ENCODE measurements at regions not wholly inside any gene's neighbourhood (a gene's known extent, or its start where the extent isn't known, plus 50 kb on each side); places are given as distances from the start of the nearest gene placed in this dataset.

DNA sequence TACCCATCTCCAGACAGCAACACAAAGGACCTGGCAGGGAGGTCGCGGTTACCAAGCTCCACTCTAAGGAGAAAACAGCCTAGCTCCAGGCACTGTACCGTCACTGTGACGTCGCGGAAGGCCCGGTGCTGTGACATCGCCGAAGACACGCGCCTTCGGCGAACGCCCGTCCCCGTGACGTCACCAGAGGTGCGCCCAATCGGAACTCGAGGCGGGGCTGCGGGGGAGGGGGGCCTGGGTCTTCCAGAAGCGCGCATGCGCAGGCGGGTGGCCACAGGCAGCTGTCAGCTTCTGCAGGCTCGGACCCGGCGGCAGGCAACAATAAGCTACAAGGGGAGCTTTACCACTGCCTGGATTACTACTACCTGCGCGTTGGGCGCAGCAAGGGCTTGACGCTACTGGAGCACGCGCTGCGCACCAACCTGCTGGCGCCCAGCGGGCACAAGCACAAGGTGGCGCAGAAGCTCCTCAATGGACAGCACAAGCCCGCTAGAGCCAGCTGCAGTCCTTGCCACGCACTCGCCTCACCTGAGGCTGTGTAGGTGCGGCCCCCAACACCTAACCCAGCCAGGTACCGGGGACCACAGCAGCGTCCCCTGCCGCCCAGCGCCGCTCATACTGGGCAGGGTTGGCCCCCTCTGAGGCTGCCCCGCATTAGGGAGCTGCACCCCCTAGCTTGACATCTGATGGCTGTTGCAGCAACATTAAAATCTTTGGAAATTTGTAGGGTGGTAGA lies 208.4 kb downstream of the TPST1 start:
- H3K27ac ChIP-seq (ENCODE audit: low read depth in 1 of 2, low read length in 1 of 2): peak overlapping the region; percentile 0 to 50
- H3K4me1 ChIP-seq (ENCODE audit: control insufficient read depth in 2 of 2, insufficient read depth in 2 of 2, low read length in 2 of 2): peaks cover 0 to 14% of the 10 kb centered on the region in 2 donors
- peak; percentile 43 to 88 (median 80) for DNase-seq (ENCODE audit: low read depth in 6 of 9, low spot score in 9 of 9)
- WGBS: 7% methylated on average over 49 of the region's 49 CpGs
- no peaks in the 10 kb centered on the region for H3K36me3 ChIP-seq (ENCODE audit: control insufficient read depth in 2 of 2, insufficient read depth in 2 of 2, low read length in 1 of 2)
- H3K27me3 ChIP-seq (ENCODE audit: control insufficient read depth in 2 of 2, insufficient read depth in 1 of 2, low read length in 1 of 2): no peaks in the 10 kb centered on the region
- peaks cover 0 to 5% of the 10 kb centered on the region in 2 donors for H3K9me3 ChIP-seq (ENCODE audit: control insufficient read depth in 2 of 2, insufficient read depth in 1 of 2, low read length in 1 of 2)
- H3K4me3 ChIP-seq (ENCODE audit: low read length in 2 of 2): peak overlapping the region; percentile 43 to 55

DNA sequence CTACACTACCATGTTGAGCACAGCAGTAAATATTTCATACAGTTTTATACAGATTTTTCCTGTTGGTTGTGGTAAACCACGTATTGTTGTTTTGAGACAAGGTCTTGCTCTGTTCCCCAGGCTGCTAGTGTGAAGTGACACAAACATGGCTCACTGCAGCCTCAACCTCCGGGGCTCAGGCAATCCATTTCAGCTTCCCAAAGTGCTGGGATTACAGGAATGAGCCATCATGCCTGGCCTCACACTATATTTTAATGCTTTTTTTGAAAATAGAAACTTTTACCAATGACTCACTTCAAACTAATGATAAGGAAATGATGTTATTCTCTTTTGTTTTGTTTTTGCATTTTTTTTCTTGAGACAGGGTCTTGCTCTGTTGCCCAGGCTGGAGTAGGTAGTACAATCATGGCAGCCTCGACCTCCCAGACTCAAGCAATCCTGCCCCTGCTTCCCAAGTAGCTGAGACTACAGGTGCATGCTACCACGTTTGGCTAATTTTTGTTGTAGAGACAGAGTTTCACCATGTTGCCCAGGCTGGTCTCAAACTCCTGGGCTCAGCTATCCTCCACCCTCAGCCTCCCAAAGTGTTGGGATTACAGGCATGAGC lies 210.6 kb downstream of the TPST1 start:
- WGBS: 79% methylated on average over 4 of the region's 4 CpGs
- H3K27ac ChIP-seq (ENCODE audit: low read depth in 1 of 2, low read length in 1 of 2): no peak overlapping the region
- H3K36me3 ChIP-seq (ENCODE audit: control insufficient read depth in 2 of 2, insufficient read depth in 2 of 2, low read length in 1 of 2): no peaks in the 10 kb centered on the region
- peaks cover 0 to 5% of the 10 kb centered on the region in 2 donors for H3K9me3 ChIP-seq (ENCODE audit: control insufficient read depth in 2 of 2, insufficient read depth in 1 of 2, low read length in 1 of 2)
- no peak for DNase-seq (ENCODE audit: low read depth in 6 of 9, low spot score in 9 of 9)
- H3K4me3 ChIP-seq (ENCODE audit: low read length in 2 of 2): no peak overlapping the region
- H3K27me3 ChIP-seq (ENCODE audit: control insufficient read depth in 2 of 2, insufficient read depth in 1 of 2, low read length in 1 of 2): no peaks in the 10 kb centered on the region
- H3K4me1 ChIP-seq (ENCODE audit: control insufficient read depth in 2 of 2, insufficient read depth in 2 of 2, low read length in 2 of 2): peaks cover 0 to 14% of the 10 kb centered on the region in 2 donors

DNA sequence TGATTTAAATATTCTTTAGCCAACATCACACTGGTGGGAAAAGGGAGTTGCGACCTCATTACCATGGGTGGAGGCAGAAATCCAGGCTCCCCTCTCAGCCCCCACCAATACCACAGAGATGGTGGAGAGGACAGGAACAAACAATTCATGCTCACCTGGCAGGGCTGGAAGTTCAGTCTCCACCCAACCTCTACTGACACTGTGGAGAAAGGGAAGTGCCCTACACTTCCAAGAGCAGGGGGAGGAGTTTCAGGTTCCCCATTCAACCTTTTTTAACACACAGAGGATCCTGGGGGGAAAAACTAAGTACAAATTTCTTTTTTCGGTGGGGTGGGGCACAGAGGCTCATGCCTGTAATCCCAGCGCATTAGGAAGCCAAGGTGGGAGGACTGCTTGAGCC lies 210.1 kb upstream of the KCTD7 start:
- H3K27me3 ChIP-seq (ENCODE audit: control insufficient read depth in 2 of 2, insufficient read depth in 1 of 2, low read length in 1 of 2): no peaks in the 10 kb centered on the region
- H3K27ac ChIP-seq (ENCODE audit: low read depth in 1 of 2, low read length in 1 of 2): no peak overlapping the region
- no peak overlapping the region for H3K4me3 ChIP-seq (ENCODE audit: low read length in 2 of 2)
- WGBS: 96% methylated on average over 3 of the region's 3 CpGs
- peaks cover 0 to 10% of the 10 kb centered on the region in 2 donors for H3K4me1 ChIP-seq (ENCODE audit: control insufficient read depth in 2 of 2, insufficient read depth in 2 of 2, low read length in 2 of 2)
- H3K9me3 ChIP-seq (ENCODE audit: control insufficient read depth in 2 of 2, insufficient read depth in 1 of 2, low read length in 1 of 2): no peaks in the 10 kb centered on the region
- no peak for DNase-seq (ENCODE audit: low read depth in 6 of 9, low spot score in 9 of 9)
- H3K36me3 ChIP-seq (ENCODE audit: control insufficient read depth in 2 of 2, insufficient read depth in 2 of 2, low read length in 1 of 2): no peaks in the 10 kb centered on the region

DNA sequence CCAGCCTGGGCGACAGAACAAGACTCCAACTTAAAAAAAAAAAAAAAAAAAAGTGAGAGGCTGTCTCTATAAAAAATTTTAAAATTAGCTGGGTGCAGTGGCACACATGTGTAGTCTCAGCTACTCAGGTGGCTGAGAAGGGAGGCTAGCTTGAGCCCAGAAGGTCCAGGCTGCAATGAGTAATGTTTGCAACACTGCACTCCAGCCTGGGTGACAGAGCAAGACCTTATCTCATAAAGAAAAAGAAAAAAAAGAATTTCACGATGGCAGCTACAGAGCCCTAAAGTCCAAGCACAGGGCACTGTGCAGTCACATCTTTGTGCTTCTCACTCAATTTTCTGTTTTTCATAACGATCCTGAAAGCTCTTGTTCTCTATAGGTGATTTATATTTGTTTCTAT lies 209.5 kb upstream of the KCTD7 start:
- H3K9me3 ChIP-seq (ENCODE audit: control insufficient read depth in 2 of 2, insufficient read depth in 1 of 2, low read length in 1 of 2): no peaks in the 10 kb centered on the region
- H3K36me3 ChIP-seq (ENCODE audit: control insufficient read depth in 2 of 2, insufficient read depth in 2 of 2, low read length in 1 of 2): no peaks in the 10 kb centered on the region
- WGBS: 94% methylated on average over 3 of the region's 3 CpGs
- no peak overlapping the region for H3K4me3 ChIP-seq (ENCODE audit: low read length in 2 of 2)
- no peaks in the 10 kb centered on the region for H3K27me3 ChIP-seq (ENCODE audit: control insufficient read depth in 2 of 2, insufficient read depth in 1 of 2, low read length in 1 of 2)
- H3K4me1 ChIP-seq (ENCODE audit: control insufficient read depth in 2 of 2, insufficient read depth in 2 of 2, low read length in 2 of 2): peaks cover 0 to 3% of the 10 kb centered on the region in 2 donors
- H3K27ac ChIP-seq (ENCODE audit: low read depth in 1 of 2, low read length in 1 of 2): no peak overlapping the region
- no peak for DNase-seq (ENCODE audit: low read depth in 6 of 9, low spot score in 9 of 9)

DNA sequence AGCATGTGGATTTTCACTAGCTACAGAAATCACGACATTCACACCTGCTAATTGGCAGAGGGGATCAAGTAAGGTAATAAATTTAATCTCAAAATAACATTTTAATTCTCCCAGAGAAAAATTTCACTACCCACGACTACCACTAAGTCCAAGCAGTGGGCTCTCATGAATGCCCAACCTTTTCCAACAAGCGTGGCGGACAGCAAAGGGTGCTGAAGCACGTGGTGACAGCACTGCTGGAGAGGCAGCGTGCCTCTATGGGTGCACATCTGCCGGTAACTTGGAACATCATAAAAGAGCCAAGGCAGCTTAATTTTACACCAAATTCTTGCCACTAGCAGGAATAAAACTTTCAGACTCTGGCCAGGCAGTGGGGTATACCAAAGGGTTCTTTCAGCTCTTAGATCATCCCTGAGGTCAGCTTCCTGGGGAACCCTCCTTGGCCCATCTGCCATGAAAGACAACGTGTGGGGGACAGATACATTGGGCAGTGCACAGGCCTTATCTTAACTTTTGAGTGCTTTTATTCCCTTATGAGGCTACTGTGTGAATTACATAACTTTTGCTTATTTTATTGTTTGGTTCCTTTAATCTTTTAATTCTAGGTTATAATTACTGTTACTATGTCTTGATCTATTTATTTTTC lies 206.7 kb upstream of the KCTD7 start:
- DNase-seq (ENCODE audit: low read depth in 6 of 9, low spot score in 9 of 9): no peak
- Histone ChIP-seq H3K9me3 (ENCODE audit: control insufficient read depth in 2 of 2, insufficient read depth in 1 of 2, low read length in 1 of 2) (no peaks in the 10 kb centered on the region), H3K27ac (ENCODE audit: low read depth in 1 of 2, low read length in 1 of 2) (no peak overlapping the region), H3K36me3 (ENCODE audit: control insufficient read depth in 2 of 2, insufficient read depth in 2 of 2, low read length in 1 of 2) (peaks cover 0 to 4% of the 10 kb centered on the region in 2 donors), H3K27me3 (ENCODE audit: control insufficient read depth in 2 of 2, insufficient read depth in 1 of 2, low read length in 1 of 2) (no peaks in the 10 kb centered on the region), H3K4me3 (ENCODE audit: low read length in 2 of 2) (no peak overlapping the region), H3K4me1 (ENCODE audit: control insufficient read depth in 2 of 2, insufficient read depth in 2 of 2, low read length in 2 of 2) (no peaks in the 10 kb centered on the region)
- 96% methylated on average over 8 of the region's 8 CpGs for WGBS

DNA sequence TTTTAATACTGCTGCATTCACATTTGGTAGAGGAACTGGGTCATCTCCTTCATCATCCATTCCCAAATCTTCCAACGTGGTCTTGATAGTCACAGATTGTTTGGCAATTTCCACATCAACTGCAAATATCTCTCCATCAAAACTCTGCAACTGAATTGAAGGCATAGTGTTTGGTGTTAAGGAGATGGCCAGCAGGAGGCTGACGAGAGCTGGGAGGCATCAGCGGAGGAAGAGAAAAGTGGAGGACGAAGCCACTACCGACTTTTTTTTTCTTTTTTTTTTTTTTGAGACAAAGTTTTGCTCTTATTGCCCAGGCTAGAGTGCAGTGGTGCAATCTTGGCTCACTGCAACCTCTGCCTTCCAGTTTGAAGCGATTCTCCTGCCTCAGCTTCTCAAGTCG lies 205.0 kb upstream of the KCTD7 start:
- no peak for DNase-seq (ENCODE audit: low read depth in 6 of 9, low spot score in 9 of 9)
- 96% methylated on average over 7 of the region's 7 CpGs for WGBS
- no peak overlapping the region for H3K27ac ChIP-seq (ENCODE audit: low read depth in 1 of 2, low read length in 1 of 2)

DNA sequence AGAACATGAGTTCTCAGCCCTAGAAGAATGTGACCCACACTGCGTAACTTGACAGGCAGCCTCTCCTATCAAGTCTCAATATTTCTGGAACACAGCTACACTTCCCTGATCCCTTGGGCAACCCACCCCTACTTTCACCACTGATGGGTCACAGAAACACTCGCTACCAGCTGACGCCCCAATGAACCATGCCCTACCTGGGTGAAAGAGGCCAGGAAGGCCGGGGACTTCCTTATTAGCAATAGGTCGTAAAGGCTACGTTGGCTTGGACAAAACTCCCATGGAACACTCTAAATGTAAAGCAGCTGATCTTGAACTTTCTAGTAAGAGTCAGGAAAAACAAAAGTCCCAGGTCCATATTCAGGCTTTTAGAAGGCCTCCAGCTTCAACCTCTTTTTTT lies 202.3 kb upstream of the KCTD7 start:
- DNase-seq (ENCODE audit: low read depth in 6 of 9, low spot score in 9 of 9): no peak
- Histone ChIP-seq H3K4me1 (ENCODE audit: control insufficient read depth in 2 of 2, insufficient read depth in 2 of 2, low read length in 2 of 2) (no peaks in the 10 kb centered on the region), H3K36me3 (ENCODE audit: control insufficient read depth in 2 of 2, insufficient read depth in 2 of 2, low read length in 1 of 2) (peaks cover 0 to 4% of the 10 kb centered on the region in 2 donors), H3K4me3 (ENCODE audit: low read length in 2 of 2) (no peak overlapping the region), H3K27me3 (ENCODE audit: control insufficient read depth in 2 of 2, insufficient read depth in 1 of 2, low read length in 1 of 2) (no peaks in the 10 kb centered on the region), H3K9me3 (ENCODE audit: control insufficient read depth in 2 of 2, insufficient read depth in 1 of 2, low read length in 1 of 2) (no peaks in the 10 kb centered on the region), H3K27ac (ENCODE audit: low read depth in 1 of 2, low read length in 1 of 2) (no peak overlapping the region)
- WGBS: 98% methylated on average over 6 of the region's 6 CpGs

More for the DNA sequence above, 205.0 kb upstream of the KCTD7 start:
- Histone ChIP-seq H3K36me3 (ENCODE audit: control insufficient read depth in 2 of 2, insufficient read depth in 2 of 2, low read length in 1 of 2) (peaks cover 0 to 4% of the 10 kb centered on the region in 2 donors), H3K9me3 (ENCODE audit: control insufficient read depth in 2 of 2, insufficient read depth in 1 of 2, low read length in 1 of 2) (no peaks in the 10 kb centered on the region), H3K27me3 (ENCODE audit: control insufficient read depth in 2 of 2, insufficient read depth in 1 of 2, low read length in 1 of 2) (no peaks in the 10 kb centered on the region), H3K4me3 (ENCODE audit: low read length in 2 of 2) (no peak overlapping the region), H3K4me1 (ENCODE audit: control insufficient read depth in 2 of 2, insufficient read depth in 2 of 2, low read length in 2 of 2) (no peaks in the 10 kb centered on the region)

DNA sequence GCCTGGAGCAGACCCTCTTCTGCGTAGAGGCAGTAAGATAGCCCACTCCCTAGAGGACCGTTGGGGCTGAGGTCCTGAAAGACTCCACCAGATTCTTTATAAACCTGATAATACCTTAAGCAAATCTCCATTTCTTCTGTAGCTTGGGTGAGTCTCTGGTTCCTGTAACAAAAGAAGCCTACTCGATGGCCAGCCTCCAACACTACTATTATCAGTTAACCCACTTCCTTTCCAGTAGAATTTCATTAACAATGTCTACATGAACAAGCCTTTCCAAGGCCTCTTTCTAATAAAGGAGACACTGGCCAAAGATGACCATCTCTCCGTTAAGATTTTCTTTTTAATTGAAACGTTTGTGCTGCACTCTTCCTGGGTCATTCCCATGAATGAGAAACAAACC lies 201.7 kb upstream of the KCTD7 start:
- no peaks in the 10 kb centered on the region for H3K27me3 ChIP-seq (ENCODE audit: control insufficient read depth in 2 of 2, insufficient read depth in 1 of 2, low read length in 1 of 2)
- H3K36me3 ChIP-seq (ENCODE audit: control insufficient read depth in 2 of 2, insufficient read depth in 2 of 2, low read length in 1 of 2): peaks cover 0 to 4% of the 10 kb centered on the region in 2 donors
- H3K27ac ChIP-seq (ENCODE audit: low read depth in 1 of 2, low read length in 1 of 2): no peak overlapping the region
- H3K4me1 ChIP-seq (ENCODE audit: control insufficient read depth in 2 of 2, insufficient read depth in 2 of 2, low read length in 2 of 2): no peaks in the 10 kb centered on the region
- WGBS: 95% methylated on average over 5 of the region's 5 CpGs
- DNase-seq (ENCODE audit: low read depth in 6 of 9, low spot score in 9 of 9): no peak
- H3K9me3 ChIP-seq (ENCODE audit: control insufficient read depth in 2 of 2, insufficient read depth in 1 of 2, low read length in 1 of 2): no peaks in the 10 kb centered on the region
- no peak overlapping the region for H3K4me3 ChIP-seq (ENCODE audit: low read length in 2 of 2)

DNA sequence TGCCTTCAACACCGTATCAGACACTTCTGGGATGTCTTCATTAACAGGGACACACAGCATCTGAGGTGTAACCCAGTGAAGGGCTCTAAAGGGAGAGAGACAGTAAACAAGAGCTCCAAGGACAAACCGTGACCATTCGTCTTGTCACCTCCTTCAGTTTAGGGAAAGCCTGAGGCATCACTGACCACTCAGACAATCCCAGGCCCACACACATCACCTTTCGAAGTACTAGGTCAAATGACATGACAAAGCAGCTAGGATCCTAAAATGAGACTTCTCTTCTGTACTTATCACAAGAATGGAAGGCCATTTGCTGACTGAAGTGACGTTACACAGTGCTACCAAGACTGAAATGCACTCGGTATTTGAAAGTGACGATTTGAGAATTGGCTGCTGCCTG lies 200.7 kb upstream of the KCTD7 start:
- Histone ChIP-seq H3K27ac (ENCODE audit: low read depth in 1 of 2, low read length in 1 of 2) (no peak overlapping the region), H3K27me3 (ENCODE audit: control insufficient read depth in 2 of 2, insufficient read depth in 1 of 2, low read length in 1 of 2) (no peaks in the 10 kb centered on the region), H3K4me1 (ENCODE audit: control insufficient read depth in 2 of 2, insufficient read depth in 2 of 2, low read length in 2 of 2) (no peaks in the 10 kb centered on the region), H3K9me3 (ENCODE audit: control insufficient read depth in 2 of 2, insufficient read depth in 1 of 2, low read length in 1 of 2) (no peaks in the 10 kb centered on the region), H3K4me3 (ENCODE audit: low read length in 2 of 2) (no peak overlapping the region), H3K36me3 (ENCODE audit: control insufficient read depth in 2 of 2, insufficient read depth in 2 of 2, low read length in 1 of 2) (peaks cover 0 to 4% of the 10 kb centered on the region in 2 donors)
- WGBS: 98% methylated on average over 7 of the region's 7 CpGs
- no peak for DNase-seq (ENCODE audit: low read depth in 6 of 9, low spot score in 9 of 9)

Measured in thymus (tissue), 11 donors.